H1 (cell line): ENCODE measurements at regions not wholly inside any gene's neighbourhood (a gene's known extent, or its start where the extent isn't known, plus 50 kb on each side); places are given as distances from the start of the nearest gene placed in this dataset.

Source experiments
- CTCF ChIA-PET: fragments of 300-600 bp; sonication (Branson Sonifier 250); formaldehyde crosslinking; loops from one replicate; lab custom pipeline; 2021; ENCODE audit not compliant: partially characterized antibody; lab: Charles Lee
- POLR2A ChIA-PET: fragments of 300-600 bp; sonication (Branson Sonifier 250); formaldehyde crosslinking; loops from one replicate; lab custom pipeline; 2021; ENCODE audit warnings: inconsistent platforms; ENCODE audit not compliant: partially characterized antibody; lab: Charles Lee
- DNase-seq, 2 experiments: peaks; one replicate each; pipeline versions ENCODE4 v3.0.0 to v3.0.0-alpha.2; 2010 to 2022; ENCODE audit warnings: low spot score in 2 of 2, low read depth in 1 of 2, mixed read lengths in 1 of 2
- FAIRE-seq: peaks from 2 replicates; lab custom pipeline; 2011; peaks lifted over from hg19 to GRCh38; lab: Jason Lieb, UNC
- H2AFZ ChIP-seq: 2 replicates; pipeline ENCODE4 v1.8.1; 2012; ENCODE audit warnings: low read length, inconsistent platforms
- H2AK5ac ChIP-seq: 2 replicates; pipeline ENCODE4 v1.6.1; 2013; ENCODE audit warnings: low read depth, low read length
- H2BK120ac ChIP-seq: replicated peaks from 2 replicates; pipeline ENCODE3; 2013; ENCODE audit warnings: low read depth, low read length, inconsistent platforms
- H2BK12ac ChIP-seq: 2 replicates; pipeline ENCODE4 v1.6.1; 2013; ENCODE audit warnings: low read depth, low read length
- H2BK15ac ChIP-seq: 2 replicates; pipeline ENCODE4 v1.6.1; 2013; ENCODE audit warnings: low read length
- H2BK20ac ChIP-seq: 2 replicates; pipeline ENCODE4 v1.6.1; 2013; ENCODE audit warnings: low read length
- H2BK5ac ChIP-seq: 2 replicates; pipeline ENCODE4 v1.6.1; 2013; ENCODE audit warnings: low read depth, low read length
- H3K14ac ChIP-seq: 2 replicates; pipeline ENCODE4 v1.6.1; 2013; ENCODE audit warnings: inconsistent platforms; ENCODE audit not compliant: insufficient read length
- H3K18ac ChIP-seq: 2 replicates; pipeline ENCODE4 v1.6.1; 2013; ENCODE audit warnings: low read length; ENCODE audit errors: extremely low read depth
- H3K23ac ChIP-seq: 2 replicates; pipeline ENCODE4 v1.6.1; 2013; ENCODE audit warnings: inconsistent platforms; ENCODE audit not compliant: insufficient read length
- H3K23me2 ChIP-seq: 2 replicates; pipeline ENCODE4 v1.6.1; 2013; ENCODE audit warnings: low read depth, low read length
- H3K27ac ChIP-seq: 2 replicates; pipeline ENCODE4 v1.6.1; 2011; ENCODE audit warnings: low read depth, low read length, inconsistent platforms
- H3K27me3 ChIP-seq, 4 experiments: replicated peaks in 1 of 4; 1 replicate in 1 of 4; 2 replicates in 3 of 4; pipeline versions ENCODE4 v1.6.1 to v1.8.1; 2011 to 2013; ENCODE audit warnings: low read length in 3 of 4, mild to moderate bottlenecking in 3 of 4, inconsistent platforms in 2 of 4, mixed read lengths in 2 of 4, moderate library complexity in 1 of 4; ENCODE audit not compliant: control insufficient read depth in 3 of 4, insufficient read depth in 3 of 4; ENCODE audit errors: extremely low read depth in 1 of 4
- H3K36me3 ChIP-seq, 4 experiments: 2 replicates each; pipeline versions ENCODE4 v1.6.1 to v1.8.1; 2011 to 2013; ENCODE audit warnings: mild to moderate bottlenecking in 4 of 4, low read length in 3 of 4, moderate library complexity in 2 of 4, control low read depth in 1 of 4, inconsistent platforms in 1 of 4; ENCODE audit not compliant: insufficient read depth in 4 of 4, control insufficient read depth in 2 of 4
- H3K4ac ChIP-seq: replicated peaks from 2 replicates; pipeline ENCODE3; 2013; ENCODE audit warnings: low read length, low read depth, mixed read lengths, inconsistent platforms; ENCODE audit not compliant: insufficient read length
- H3K4me1 ChIP-seq, 4 experiments: replicated peaks in 1 of 4; 1 replicate in 1 of 4; 2 replicates in 3 of 4; pipeline versions ENCODE4 v1.6.1 to v1.8.1; 2011 to 2013; ENCODE audit warnings: low read length in 3 of 4, inconsistent platforms in 2 of 4, mixed read lengths in 1 of 4; ENCODE audit not compliant: insufficient read depth in 4 of 4, control insufficient read depth in 3 of 4
- H3K4me2 ChIP-seq, 2 experiments: 2 replicates each; pipeline versions ENCODE4 v1.6.1 to v1.8.1; 2011 to 2013; ENCODE audit warnings: low read depth in 2 of 2, low read length in 2 of 2, control low read depth in 1 of 2, inconsistent platforms in 1 of 2, mild to moderate bottlenecking in 1 of 2; ENCODE audit not compliant: insufficient read depth in 1 of 2
- H3K4me3 ChIP-seq, 4 experiments: fragments of 200-600, 300-600 bp in 1 of 4; sonication (generic), shearing (Covaris generic), sonication (Bioruptor Twin) in 1 of 4; 2 replicates each; pipeline versions ENCODE4 v1.5.1 to v1.8.1; 2011 to 2016; ENCODE audit warnings: low read length in 4 of 4, low read depth in 3 of 4, control low read depth in 2 of 4, inconsistent platforms in 2 of 4, mild to moderate bottlenecking in 2 of 4, mixed read lengths in 1 of 4, moderate library complexity in 1 of 4; ENCODE audit not compliant: insufficient read depth in 2 of 4; ENCODE audit errors: extremely low read depth in 1 of 4
- H3K56ac ChIP-seq: replicated peaks from 2 replicates; pipeline ENCODE3; 2013; ENCODE audit warnings: low read depth, mild to moderate bottlenecking, mixed read lengths, low read length, inconsistent platforms; ENCODE audit not compliant: insufficient read length
- H3K79me1 ChIP-seq: 2 replicates; pipeline ENCODE4 v1.6.1; 2013; ENCODE audit warnings: low read depth, low read length, control low read depth
- H3K79me2 ChIP-seq, 2 experiments: 2 replicates each; pipeline versions ENCODE4 v1.6.1 to v1.8.1; 2012 to 2013; ENCODE audit warnings: low read length in 2 of 2, mild to moderate bottlenecking in 2 of 2, inconsistent platforms in 1 of 2; ENCODE audit not compliant: insufficient read depth in 2 of 2, control insufficient read depth in 1 of 2
- H3K9ac ChIP-seq, 4 experiments: replicated peaks in 1 of 4; 1 replicate in 1 of 4; 2 replicates in 3 of 4; pipeline versions ENCODE4 v1.6.1 to v1.8.1; 2011 to 2013; ENCODE audit warnings: low read depth in 3 of 4, low read length in 3 of 4, control low read depth in 2 of 4, mild to moderate bottlenecking in 2 of 4, moderate library complexity in 2 of 4, inconsistent platforms in 1 of 4; ENCODE audit errors: extremely low read depth in 1 of 4
- H3K9me3 ChIP-seq, 2 experiments: 2 replicates each; pipeline versions ENCODE4 v1.6.1 to v1.8.1; 2012 to 2013; ENCODE audit warnings: mild to moderate bottlenecking in 2 of 2, moderate library complexity in 2 of 2, control low read depth in 1 of 2, inconsistent platforms in 1 of 2, low read depth in 1 of 2, low read length in 1 of 2, mixed read lengths in 1 of 2; ENCODE audit not compliant: insufficient read depth in 2 of 2
- H4K20me1 ChIP-seq, 2 experiments: replicated peaks in 1 of 2; 2 replicates each; pipeline versions ENCODE3 to v1.8.1; 2011 to 2013; ENCODE audit warnings: inconsistent platforms in 2 of 2, low read length in 2 of 2, mild to moderate bottlenecking in 1 of 2; ENCODE audit not compliant: insufficient read depth in 2 of 2, control insufficient read depth in 1 of 2
- H4K5ac ChIP-seq: 2 replicates; pipeline ENCODE4 v1.6.1; 2013; ENCODE audit warnings: low read length, low read depth, mixed read lengths, inconsistent platforms; ENCODE audit not compliant: insufficient read length
- H4K8ac ChIP-seq: 2 replicates; pipeline ENCODE4 v1.8.0; 2013; ENCODE audit warnings: mild to moderate bottlenecking, moderate library complexity, low read length, inconsistent platforms; ENCODE audit not compliant: insufficient read depth; ENCODE audit errors: extremely low read depth
- H4K91ac ChIP-seq: replicated peaks from 2 replicates; pipeline ENCODE3; 2013; ENCODE audit warnings: low read length, mixed read lengths, inconsistent platforms; ENCODE audit not compliant: insufficient read length
- ATF2 ChIP-seq: IDR thresholded peaks from 2 replicates; pipeline ENCODE4 v1.6.1; 2012; ENCODE audit warnings: low read length, inconsistent platforms
- BRCA1 ChIP-seq: IDR thresholded peaks from 2 replicates; pipeline ENCODE4 v1.6.1; 2012; ENCODE audit warnings: low read depth, low read length, improper control_type of control experiment
- HDAC6 ChIP-seq: IDR thresholded peaks from one replicate; pipeline ENCODE4 v1.7.1; 2012; ENCODE audit warnings: low read depth, mild to moderate bottlenecking, inconsistent platforms, low read length, moderate library complexity
- JUN ChIP-seq: IDR thresholded peaks from 2 replicates; pipeline ENCODE4 v1.6.1; 2011; ENCODE audit warnings: low read depth, mild to moderate bottlenecking, improper control_type of control experiment, low read length
- NANOG ChIP-seq: IDR thresholded peaks from 2 replicates; pipeline ENCODE4 v1.6.1; 2011; ENCODE audit warnings: low read length, low read depth, mild to moderate bottlenecking, inconsistent platforms; ENCODE audit not compliant: insufficient read depth, poor library complexity, severe bottlenecking
- PHF8 ChIP-seq: fragments of 200-600 bp; sonication (generic); conservative IDR thresholded peaks from 2 replicates; pipeline ENCODE4 v1.7.1; 2012; ENCODE audit warnings: low read depth, mild to moderate bottlenecking, inconsistent platforms, low read length, moderate library complexity
- RBBP5 ChIP-seq: IDR thresholded peaks from 2 replicates; pipeline ENCODE4 v1.7.1; 2012; ENCODE audit warnings: low read depth, mild to moderate bottlenecking, inconsistent platforms, low read length, moderate library complexity, borderline replicate concordance
- RFX5 ChIP-seq: IDR thresholded peaks from 2 replicates; pipeline ENCODE4 v1.6.1; 2011; ENCODE audit warnings: low read depth, low read length, improper control_type of control experiment, borderline replicate concordance
- SP1 ChIP-seq: IDR thresholded peaks from 2 replicates; pipeline ENCODE4 v1.6.1; 2011; ENCODE audit warnings: low read depth, low read length
- TEAD4 ChIP-seq: IDR thresholded peaks from 2 replicates; pipeline ENCODE4 v1.6.1; 2012; ENCODE audit warnings: low read depth, low read length, inconsistent platforms, mixed read lengths
- WGBS, 2 experiments: shearing (Covaris generic) in 1 of 2; methylation state at CpG; one replicate each; pipeline versions ENCODE4 v1.1.6 to v1.1.7; 2013 to 2015; ENCODE audit warnings: low lambda C conversion rate in 2 of 2, mixed read lengths in 2 of 2, inconsistent platforms in 1 of 2, low coverage in 1 of 2, missing lambda C conversion rate in 1 of 2; ENCODE audit not compliant: insufficient replicate concordance in 2 of 2, insufficient coverage in 1 of 2, insufficient read length in 1 of 2; ENCODE audit errors: extremely low coverage in 1 of 2, missing lambda C conversion rate in 1 of 2; 5-methylcytosine and 5-hydroxymethylcytosine counted together
- TF ChIP-seq, protein P1 (sequence below): IDR thresholded peaks from 2 replicates; pipeline ENCODE4 v1.6.1; 2012; ENCODE audit warnings: inconsistent platforms

GRCh38 chr16:79764415-79765110 lies 164.0 kb upstream of the MAF start:
- Histone ChIP-seq H3K18ac (no peak overlapping the region), H3K4me1 (peaks cover 0 to under 1% (median 0%) of the 10 kb centered on the region in 4 experiments; a peak in 2 of 7 replicates), H2AK5ac (no peak overlapping the region), H3K27ac (no peak overlapping the region), H3K36me3 (no peaks in the 10 kb centered on the region), H4K8ac (no peak overlapping the region), H3K9me3 (no peaks in the 10 kb centered on the region), H2BK20ac (no peak overlapping the region), H3K4ac (no peak overlapping the region), H3K79me1 (no peaks in the 10 kb centered on the region), H2AFZ (no peak overlapping the region), H2BK120ac (no peak overlapping the region), H4K91ac (no peak overlapping the region), H3K4me3 (no peak overlapping the region), H3K23ac (no peak overlapping the region), H2BK12ac (no peak overlapping the region), H3K23me2 (no peaks in the 10 kb centered on the region), H4K20me1 (no peaks in the 10 kb centered on the region), H4K5ac (no peak overlapping the region), H2BK15ac (no peak overlapping the region), H3K9ac (no peak overlapping the region), H3K79me2 (no peaks in the 10 kb centered on the region), H3K56ac (no peak overlapping the region), H2BK5ac (no peak overlapping the region), H3K4me2 (no peak overlapping the region), H3K27me3 (0 out of 7 replicates have a peak, but pooled peaks cover 0 to 1% (median 0%) of the 10 kb centered on the region in 4 experiments), H3K14ac (no peak overlapping the region)
- 87% methylated on average over 8 of the region's 8 CpGs; no CpG with 5 or more reads in 1 of the 2 experiments for WGBS, 2 experiments
- no peak for DNase-seq
- CTCF ChIA-PET, result no interaction called here
- POLR2A ChIA-PET, result interaction anchor here (0.5 kb wide), 1 partner anchor 64 kb away, joined by 5 read pairs; no protein-coding TSS in a partner anchor
- FAIRE-seq, result no peak
- TF ChIP-seq HDAC6, result no peak
- no peak for TF ChIP-seq ATF2
- no peak for TF ChIP-seq SP1
- no peak for TF ChIP-seq BRCA1
- TF ChIP-seq TEAD4, result no peak
- no peak for TF ChIP-seq PHF8
- no peak for TF ChIP-seq RFX5
- no peak for TF ChIP-seq JUN
- no peak for TF ChIP-seq RBBP5
- TF ChIP-seq, protein P1, sequence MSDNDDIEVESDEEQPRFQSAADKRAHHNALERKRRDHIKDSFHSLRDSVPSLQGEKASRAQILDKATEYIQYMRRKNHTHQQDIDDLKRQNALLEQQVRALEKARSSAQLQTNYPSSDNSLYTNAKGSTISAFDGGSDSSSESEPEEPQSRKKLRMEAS, result no peak
- no peak for TF ChIP-seq NANOG
